Astrocyte (in vitro differentiated cells and primary cell): ENCODE measurements at regions not wholly inside any gene's neighbourhood (a gene's known extent, or its start where the extent isn't known, plus 50 kb on each side); places are given as distances from the start of the nearest gene placed in this dataset.

ENCODE experiments used
- DNase-seq: peaks from one replicate; pipeline ENCODE4 v3.0.0-alpha.2; 2010; ENCODE audit warnings: low read depth
- FAIRE-seq: peaks from 2 replicates; lab custom pipeline; 2011; peaks lifted over from hg19 to GRCh38; lab: Jason Lieb, UNC
- H2AFZ ChIP-seq: 2 replicates; pipeline ENCODE4 v1.6.0; 2012; ENCODE audit warnings: low read depth, low read length, inconsistent platforms
- H3K27ac ChIP-seq: 2 replicates; pipeline ENCODE4 v1.5.1; 2011; ENCODE audit warnings: low read depth, low read length, inconsistent platforms
- H3K27me3 ChIP-seq: 2 replicates; pipeline ENCODE4 v1.6.0; 2011; ENCODE audit warnings: low read length, inconsistent platforms; ENCODE audit not compliant: insufficient read depth
- H3K36me3 ChIP-seq: 2 replicates; pipeline ENCODE4 v1.5.1; 2011; ENCODE audit warnings: low read length, inconsistent platforms; ENCODE audit not compliant: insufficient read depth
- H3K4me1 ChIP-seq: 2 replicates; pipeline ENCODE4 v1.5.1; 2011; ENCODE audit warnings: low read length, inconsistent platforms; ENCODE audit not compliant: insufficient read depth
- H3K4me2 ChIP-seq: 2 replicates; pipeline ENCODE4 v1.6.0; 2012; ENCODE audit warnings: low read length, inconsistent platforms
- H3K4me3 ChIP-seq: 2 replicates; pipeline ENCODE4 v1.5.1; 2011; ENCODE audit warnings: low read depth, mild to moderate bottlenecking, low read length, inconsistent platforms; ENCODE audit not compliant: insufficient read depth
- H3K79me2 ChIP-seq: 2 replicates; pipeline ENCODE4 v1.6.0; 2012; ENCODE audit warnings: mild to moderate bottlenecking, low read length, inconsistent platforms; ENCODE audit not compliant: insufficient read depth
- H3K9ac ChIP-seq: 2 replicates; pipeline ENCODE4 v1.6.0; 2012; ENCODE audit warnings: mild to moderate bottlenecking, low read length, inconsistent platforms
- H3K9me3 ChIP-seq: 2 replicates; pipeline ENCODE4 v1.5.1; 2012; ENCODE audit warnings: low read depth, mild to moderate bottlenecking, low read length, inconsistent platforms; ENCODE audit not compliant: insufficient read depth
- H4K20me1 ChIP-seq: 2 replicates; pipeline ENCODE4 v1.6.0; 2012; ENCODE audit warnings: low read length, inconsistent platforms; ENCODE audit not compliant: insufficient read depth
- H3K27ac Mint-ChIP-seq: one replicate; pipeline ENCODE4 v1.8.0; 2021; ENCODE audit warnings: mild to moderate bottlenecking, mixed read lengths; ENCODE audit not compliant: unreplicated experiment
- H3K27me3 Mint-ChIP-seq: one replicate; pipeline ENCODE4 v1.8.0; 2021; ENCODE audit warnings: low read depth, mixed read lengths; ENCODE audit not compliant: unreplicated experiment
- H3K36me3 Mint-ChIP-seq: one replicate; pipeline ENCODE4 v1.8.0; 2021; ENCODE audit warnings: low read depth, mixed read lengths; ENCODE audit not compliant: unreplicated experiment
- H3K4me1 Mint-ChIP-seq: one replicate; pipeline ENCODE4 v1.8.0; 2021; ENCODE audit warnings: low read depth, mixed read lengths; ENCODE audit not compliant: unreplicated experiment
- H3K4me3 Mint-ChIP-seq: one replicate; pipeline ENCODE4 v1.8.0; 2021; ENCODE audit warnings: mild to moderate bottlenecking, moderate library complexity, mixed read lengths; ENCODE audit not compliant: unreplicated experiment
- H3K9me3 Mint-ChIP-seq: one replicate; pipeline ENCODE4 v1.8.0; 2021; ENCODE audit warnings: mild to moderate bottlenecking, mixed read lengths; ENCODE audit not compliant: unreplicated experiment
- CTCF ChIP-seq: IDR thresholded peaks from 2 replicates; pipeline ENCODE4 v1.5.1; 2011; ENCODE audit warnings: low read depth, mild to moderate bottlenecking, inconsistent platforms, low read length, moderate library complexity; ENCODE audit not compliant: insufficient read depth
- EZH2 ChIP-seq: IDR thresholded peaks from 2 replicates; pipeline ENCODE4 v1.6.1; 2012; ENCODE audit warnings: mild to moderate bottlenecking, low read length, inconsistent platforms; ENCODE audit not compliant: insufficient read depth

- Histone ChIP-seq H3K4me1 (no peaks in the 10 kb centered on the region), H3K27me3 (no peaks in the 10 kb centered on the region), H3K9me3 (no peaks in the 10 kb centered on the region), H3K9ac (no peak overlapping the region), H3K4me2 (no peak overlapping the region), H4K20me1 (no peaks in the 10 kb centered on the region), H3K27ac (no peak overlapping the region), H3K36me3 (no peaks in the 10 kb centered on the region), H2AFZ (no peak overlapping the region), H3K79me2 (no peaks in the 10 kb centered on the region), H3K4me3 (no peak overlapping the region)
- Mint-ChIP-seq H3K9me3 (peaks cover 3% of the 10 kb centered on the region), H3K4me1 (no peaks in the 10 kb centered on the region), H3K27me3 (peaks cover 11% of the 10 kb centered on the region), H3K4me3 (no peak overlapping the region), H3K27ac (no peak overlapping the region), H3K36me3 (no peaks in the 10 kb centered on the region)
- no peak for TF ChIP-seq CTCF
- no peak for TF ChIP-seq EZH2
- no peak for DNase-seq
- FAIRE-seq, result no peak
These were observed 489.0 kb upstream of the ZFHX3 start for GRCh38 chr16:73536931-73537330.

- Histone ChIP-seq H3K36me3 (no peaks in the 10 kb centered on the region), H3K9ac (no peak overlapping the region), H2AFZ (no peak overlapping the region), H4K20me1 (no peaks in the 10 kb centered on the region), H3K4me3 (no peak overlapping the region), H3K79me2 (no peaks in the 10 kb centered on the region), H3K27me3 (no peaks in the 10 kb centered on the region), H3K9me3 (peaks cover 2% of the 10 kb centered on the region), H3K4me2 (no peak overlapping the region), H3K4me1 (no peaks in the 10 kb centered on the region), H3K27ac (no peak overlapping the region)
- FAIRE-seq (no peak), DNase-seq (no peak)
- Mint-ChIP-seq H3K36me3 (no peaks in the 10 kb centered on the region), H3K4me1 (no peaks in the 10 kb centered on the region), H3K27ac (no peak overlapping the region), H3K27me3 (peaks cover 13% of the 10 kb centered on the region), H3K4me3 (no peak overlapping the region), H3K9me3 (peaks cover 3% of the 10 kb centered on the region)
- TF ChIP-seq EZH2, result no peak
- no peak for TF ChIP-seq CTCF
These were observed 483.1 kb upstream of the ZFHX3 start for GRCh38 chr16:73531021-73531420.

- Mint-ChIP-seq H3K4me3 (no peak overlapping the region), H3K9me3 (peaks cover 3% of the 10 kb centered on the region), H3K4me1 (no peaks in the 10 kb centered on the region), H3K36me3 (no peaks in the 10 kb centered on the region), H3K27ac (no peak overlapping the region), H3K27me3 (peaks cover 13% of the 10 kb centered on the region)
- Histone ChIP-seq H3K9ac (no peak overlapping the region), H3K79me2 (no peaks in the 10 kb centered on the region), H3K9me3 (peaks cover 2% of the 10 kb centered on the region), H3K27me3 (no peaks in the 10 kb centered on the region), H3K27ac (no peak overlapping the region), H3K4me2 (no peak overlapping the region), H3K36me3 (no peaks in the 10 kb centered on the region), H3K4me3 (no peak overlapping the region), H3K4me1 (no peaks in the 10 kb centered on the region), H2AFZ (no peak overlapping the region), H4K20me1 (no peaks in the 10 kb centered on the region)
- TF ChIP-seq EZH2 (no peak), CTCF (no peak)
- FAIRE-seq, result no peak
- DNase-seq, result no peak
These were observed 482.6 kb upstream of the ZFHX3 start for GRCh38 chr16:73530529-73530928.
